NT2/D1 (cell line): ENCODE measurements at regions not wholly inside any gene's neighbourhood (a gene's known extent, or its start where the extent isn't known, plus 50 kb on each side); places are given as distances from the start of the nearest gene placed in this dataset.

ENCODE experiments used
- DNase-seq: peaks from one replicate; pipeline ENCODE4 v3.0.0-alpha.2; 2011; ENCODE audit warnings: low read depth, low spot score
- H3K27me3 ChIP-seq: 2 replicates; pipeline ENCODE4 v1.6.0; 2011; ENCODE audit warnings: mild to moderate bottlenecking; ENCODE audit not compliant: insufficient read length, insufficient read depth
- H3K36me3 ChIP-seq: 2 replicates; pipeline ENCODE4 v1.6.1; 2011; ENCODE audit warnings: mild to moderate bottlenecking, low read length, mixed read lengths; ENCODE audit not compliant: insufficient read depth, insufficient read length
- H3K4me1 ChIP-seq: 2 replicates; pipeline ENCODE4 v1.5.1; 2011; ENCODE audit not compliant: insufficient read depth, insufficient read length
- H3K4me3 ChIP-seq: 2 replicates; pipeline ENCODE4 v1.5.1; 2011; ENCODE audit warnings: low read depth; ENCODE audit not compliant: insufficient read length
- H3K9ac ChIP-seq: 2 replicates; pipeline ENCODE4 v1.6.0; 2011; ENCODE audit warnings: low read depth; ENCODE audit not compliant: insufficient read length
- H3K9me3 ChIP-seq: 2 replicates; pipeline ENCODE4 v1.5.1; 2011; ENCODE audit warnings: mild to moderate bottlenecking, low read length; ENCODE audit not compliant: insufficient read depth
- SUZ12 ChIP-seq: IDR thresholded peaks from 2 replicates; pipeline ENCODE4 v1.6.1; 2011; ENCODE audit not compliant: insufficient read length, insufficient read depth; ENCODE audit errors: extremely low read depth
- YY1 ChIP-seq: IDR thresholded peaks from 2 replicates; pipeline ENCODE4 v1.6.1; 2011; ENCODE audit not compliant: insufficient read length, insufficient read depth
- ZNF274 ChIP-seq: IDR thresholded peaks from 2 replicates; pipeline ENCODE4 v1.6.1; 2011; ENCODE audit warnings: mild to moderate bottlenecking, low read depth, low read length

DNA sequence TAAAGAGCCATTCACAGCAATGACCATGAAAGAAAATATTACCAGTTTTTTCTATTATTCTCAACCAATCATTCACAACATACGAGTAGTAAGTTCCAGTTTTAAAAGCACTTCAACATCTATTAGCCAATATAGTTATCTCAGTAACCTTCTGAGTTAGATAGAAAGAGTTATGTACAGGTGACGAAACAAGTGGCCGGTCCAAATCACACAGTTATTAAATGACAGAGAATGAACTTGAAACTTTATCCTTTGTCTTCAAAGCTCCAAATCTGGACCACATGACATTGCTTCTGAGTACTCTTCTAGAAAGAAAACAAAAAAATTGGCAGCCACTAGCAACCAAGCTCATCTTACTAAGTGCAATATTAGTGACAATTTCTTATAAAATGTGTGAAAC is 393.8 kb downstream of the OMA1 start:
- no peak for TF ChIP-seq YY1
- no peak for TF ChIP-seq ZNF274
- no peak for TF ChIP-seq SUZ12
- Histone ChIP-seq H3K9ac (no peak overlapping the region), H3K4me3 (no peak overlapping the region), H3K9me3 (no peaks in the 10 kb centered on the region), H3K36me3 (no peaks in the 10 kb centered on the region), H3K4me1 (no peaks in the 10 kb centered on the region), H3K27me3 (no peaks in the 10 kb centered on the region)
- no peak for DNase-seq

DNA sequence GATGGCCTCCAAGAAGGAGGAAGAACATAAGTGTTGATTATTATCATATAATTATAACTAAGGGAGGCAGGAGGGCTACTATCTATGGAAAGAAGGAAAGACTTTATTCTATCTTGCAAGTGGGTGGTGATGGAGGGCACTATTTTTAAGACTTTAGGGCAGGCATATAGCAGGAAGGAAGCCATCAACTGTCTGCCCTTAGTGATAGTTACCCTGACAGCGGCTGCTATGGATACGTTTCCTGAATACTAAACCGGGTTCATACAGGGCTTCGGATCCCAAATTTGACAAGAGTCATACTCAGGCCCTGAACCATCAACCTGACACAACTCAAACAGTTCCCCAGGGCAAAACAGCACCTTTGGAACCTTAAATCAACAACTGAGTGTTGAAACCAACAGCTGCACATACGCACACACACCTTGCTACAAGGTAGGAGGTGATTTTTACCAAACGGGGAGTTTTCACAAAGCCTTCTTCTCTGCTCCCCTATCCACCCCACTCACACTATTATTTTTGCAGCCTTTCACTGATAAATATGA is 397.2 kb downstream of the OMA1 start:
- no peaks in the 10 kb centered on the region for H3K9me3 ChIP-seq
- H3K9ac ChIP-seq: no peak overlapping the region
- DNase-seq: no peak
- no peaks in the 10 kb centered on the region for H3K36me3 ChIP-seq
- H3K4me1 ChIP-seq: no peaks in the 10 kb centered on the region
- H3K4me3 ChIP-seq: no peak overlapping the region
- TF ChIP-seq SUZ12 (no peak), YY1 (no peak), ZNF274 (no peak)
- no peaks in the 10 kb centered on the region for H3K27me3 ChIP-seq

DNA sequence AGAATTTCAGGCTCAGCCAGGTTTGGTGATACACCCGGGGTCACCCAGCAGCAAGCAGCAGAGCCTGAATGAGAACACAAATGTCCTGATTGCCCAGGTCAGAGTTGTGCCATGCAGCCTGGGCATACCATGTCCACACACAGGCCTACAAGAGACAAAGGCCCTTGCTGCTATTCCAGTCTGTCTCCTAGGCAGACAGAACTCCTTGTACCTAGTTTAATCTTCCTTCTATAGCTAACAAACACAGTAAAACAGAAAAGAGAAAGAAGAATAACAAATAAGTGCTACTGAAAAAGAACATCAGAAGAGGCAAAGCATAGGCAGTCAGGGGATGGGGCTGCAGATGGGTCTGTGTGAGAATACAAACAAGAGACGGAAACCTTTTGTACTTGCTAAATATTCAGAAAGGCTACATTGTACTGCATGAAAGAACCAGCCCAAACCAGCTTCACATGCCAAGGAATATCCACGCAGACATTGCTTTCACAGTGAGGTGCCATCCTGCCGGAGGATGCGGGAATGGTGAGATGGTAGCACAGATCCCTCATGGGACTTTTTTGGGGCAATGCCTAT is 401.7 kb downstream of the OMA1 start:
- Histone ChIP-seq H3K4me3 (no peak overlapping the region), H3K27me3 (no peaks in the 10 kb centered on the region), H3K36me3 (no peaks in the 10 kb centered on the region), H3K9me3 (0 out of 2 replicates have a peak, but pooled peaks cover 7% of the 10 kb centered on the region), H3K9ac (no peak overlapping the region), H3K4me1 (no peaks in the 10 kb centered on the region)
- no peak for DNase-seq
- no peak for TF ChIP-seq YY1

DNA sequence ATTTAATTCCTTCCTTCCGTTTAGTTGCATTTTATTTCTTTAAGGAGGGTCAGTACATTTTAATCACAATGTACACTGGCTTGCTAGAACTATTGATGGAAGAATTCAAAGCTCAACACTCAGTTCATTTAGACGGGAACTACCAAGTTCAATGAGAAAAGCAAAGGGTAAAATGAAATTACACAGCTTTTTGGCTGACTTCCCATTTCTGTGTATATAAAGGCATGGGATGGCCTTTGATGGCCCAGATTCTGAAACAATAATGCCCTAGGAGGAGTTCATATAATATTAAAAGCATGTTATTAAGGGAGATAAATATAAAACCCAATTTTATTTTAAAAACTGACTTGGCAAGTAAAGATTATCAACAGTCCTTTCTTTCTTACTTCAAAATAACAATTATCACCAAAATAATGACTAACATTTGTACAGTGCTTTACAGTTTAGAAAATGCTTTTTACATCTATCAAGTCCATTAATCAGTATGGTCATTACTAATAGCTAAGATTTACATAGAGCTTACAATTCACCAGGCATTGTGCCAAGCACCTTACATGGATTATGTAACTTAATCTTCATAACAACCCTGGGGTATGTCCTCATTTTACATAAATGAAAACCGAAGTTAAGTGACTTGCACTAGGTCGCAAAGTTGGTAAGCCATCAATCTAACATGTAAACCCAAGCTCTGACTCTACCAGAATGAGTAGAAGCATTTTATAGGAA is 402.4 kb downstream of the OMA1 start:
- 0 out of 2 replicates have a peak, but pooled peaks cover 7% of the 10 kb centered on the region for H3K9me3 ChIP-seq
- H3K27me3 ChIP-seq: no peaks in the 10 kb centered on the region
- no peak for DNase-seq
- no peaks in the 10 kb centered on the region for H3K4me1 ChIP-seq
- H3K36me3 ChIP-seq: no peaks in the 10 kb centered on the region
- H3K9ac ChIP-seq: no peak overlapping the region
- no peak overlapping the region for H3K4me3 ChIP-seq
- TF ChIP-seq ZNF274 (no peak), YY1 (no peak), SUZ12 (no peak)

DNA sequence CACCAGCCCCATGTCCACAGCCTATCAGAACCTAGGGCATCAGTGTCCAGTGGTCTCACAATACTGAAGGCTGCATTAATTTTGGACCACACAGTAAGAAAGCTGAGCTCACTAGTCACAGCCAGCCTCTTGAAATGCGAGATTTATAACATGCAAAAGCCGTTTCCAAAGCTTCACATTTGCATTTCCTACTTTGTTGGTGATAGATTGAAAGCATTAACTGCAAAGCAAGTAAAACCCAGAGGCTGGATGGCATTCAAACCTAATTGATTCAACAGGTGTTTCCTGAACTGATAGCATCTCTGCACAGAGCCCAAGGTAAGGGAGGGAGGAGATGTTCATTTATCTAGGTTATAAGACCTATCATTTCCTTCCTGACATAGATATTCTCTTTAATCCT is 410.1 kb downstream of the OMA1 start:
- TF ChIP-seq SUZ12 (no peak), YY1 (no peak)
- no peak for DNase-seq
- no peak overlapping the region for H3K9ac ChIP-seq
- no peak overlapping the region for H3K4me3 ChIP-seq
- peaks cover 19% of the 10 kb centered on the region; the same call in 1 of the 2 replicates for H3K9me3 ChIP-seq
- H3K36me3 ChIP-seq: no peaks in the 10 kb centered on the region
- no peaks in the 10 kb centered on the region for H3K27me3 ChIP-seq
- H3K4me1 ChIP-seq: peaks cover 2% of the 10 kb centered on the region

DNA sequence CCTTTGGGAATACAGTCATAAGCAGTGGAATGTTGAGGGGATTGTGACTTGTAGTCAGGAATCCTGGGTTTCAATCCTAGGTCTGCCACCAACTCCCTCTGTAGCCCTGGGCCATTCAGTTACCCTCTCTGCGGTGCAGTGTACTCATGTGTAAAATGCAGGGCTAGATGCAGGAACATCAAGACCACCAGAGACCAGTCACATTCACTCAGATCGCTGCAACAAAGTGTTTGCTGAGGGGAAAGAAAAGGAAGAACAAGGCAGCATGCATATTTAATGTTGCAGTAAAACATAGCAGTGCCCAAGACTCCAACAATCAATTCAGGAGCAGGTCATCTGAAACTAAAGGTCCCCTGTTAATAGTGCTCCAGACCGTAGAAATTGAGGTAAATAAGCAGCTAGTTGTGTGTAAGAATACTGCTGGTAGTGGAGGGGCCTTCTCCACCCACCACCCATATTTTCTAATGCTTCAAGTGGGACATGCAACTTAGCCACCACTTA is 410.7 kb downstream of the OMA1 start:
- Histone ChIP-seq H3K4me3 (no peak overlapping the region), H3K27me3 (no peaks in the 10 kb centered on the region), H3K9me3 (peaks cover 19% of the 10 kb centered on the region; the same call in 1 of the 2 replicates), H3K9ac (no peak overlapping the region), H3K4me1 (peaks cover 2% of the 10 kb centered on the region), H3K36me3 (no peaks in the 10 kb centered on the region)
- no peak for TF ChIP-seq ZNF274
- no peak for TF ChIP-seq YY1
- TF ChIP-seq SUZ12: no peak
- no peak for DNase-seq

DNA sequence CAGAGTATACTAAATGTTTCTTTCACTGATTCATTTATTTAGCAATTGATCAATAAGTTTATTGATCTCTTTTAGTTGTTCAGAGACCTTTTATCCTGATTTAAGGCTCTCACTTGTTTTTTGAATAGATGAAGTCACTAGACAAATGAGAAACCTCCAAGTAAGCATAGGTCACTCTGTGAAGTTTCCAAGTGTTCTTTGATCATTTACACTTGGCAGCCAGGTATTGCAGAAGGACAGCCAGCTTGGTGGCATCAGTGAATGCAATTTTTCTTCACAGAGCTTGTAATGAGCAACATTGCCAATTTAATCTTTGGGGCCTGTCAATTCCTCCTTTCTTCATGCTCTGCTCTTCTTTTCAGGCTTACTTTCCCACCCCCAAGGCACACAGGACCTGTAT is 413.0 kb downstream of the OMA1 start:
- peaks cover 19% of the 10 kb centered on the region; the same call in 1 of the 2 replicates for H3K9me3 ChIP-seq
- H3K9ac ChIP-seq: no peak overlapping the region
- H3K27me3 ChIP-seq: no peaks in the 10 kb centered on the region
- DNase-seq: no peak
- no peak overlapping the region for H3K4me3 ChIP-seq
- H3K4me1 ChIP-seq: peaks cover 2% of the 10 kb centered on the region
- TF ChIP-seq YY1: no peak
- H3K36me3 ChIP-seq: no peaks in the 10 kb centered on the region
